Stimulated activated CD4-positive, alpha-beta T cell treated with anti-CD3 and anti-CD28 coated beads, Interleukin-15, amount 100 ng/mL, for 48 hours (primary cell): ENCODE measurements at regions not wholly inside any gene's neighbourhood (a gene's known extent, or its start where the extent isn't known, plus 50 kb on each side); places are given as distances from the start of the nearest gene placed in this dataset.
"Not testable (repeated sequence)": the region's sequence is repeated elsewhere in the genome, so short reads cannot be mapped to it uniquely, and the experiment has no call there.

Source experiments
- DNase-seq, 2 donors: peaks; one replicate each; pipeline ENCODE4 v3.0.0-alpha.2; 2020; ENCODE audit warnings: low read depth in 2 of 2

DNA sequence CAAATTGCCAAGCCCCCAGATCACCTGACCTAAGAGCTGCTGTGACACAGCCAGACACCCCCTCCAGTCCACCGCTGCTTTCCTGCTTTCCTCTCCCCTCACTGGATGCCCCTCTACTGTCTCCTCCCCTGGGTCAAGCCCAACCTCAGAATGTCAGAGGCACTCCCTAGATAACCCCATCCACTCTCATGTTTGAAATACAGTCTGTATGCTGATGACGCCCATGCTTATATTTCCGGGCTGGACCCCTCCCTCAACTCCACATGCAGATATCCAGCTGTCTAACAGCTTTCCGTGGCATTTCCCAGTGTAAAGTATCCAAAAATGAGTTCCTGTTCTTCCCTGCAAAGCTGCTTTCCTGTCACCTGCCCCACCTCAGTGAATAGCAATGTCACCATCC lies 309.2 kb downstream of the ANAPC1 start:
- not testable (repeated sequence) for DNase-seq

DNA sequence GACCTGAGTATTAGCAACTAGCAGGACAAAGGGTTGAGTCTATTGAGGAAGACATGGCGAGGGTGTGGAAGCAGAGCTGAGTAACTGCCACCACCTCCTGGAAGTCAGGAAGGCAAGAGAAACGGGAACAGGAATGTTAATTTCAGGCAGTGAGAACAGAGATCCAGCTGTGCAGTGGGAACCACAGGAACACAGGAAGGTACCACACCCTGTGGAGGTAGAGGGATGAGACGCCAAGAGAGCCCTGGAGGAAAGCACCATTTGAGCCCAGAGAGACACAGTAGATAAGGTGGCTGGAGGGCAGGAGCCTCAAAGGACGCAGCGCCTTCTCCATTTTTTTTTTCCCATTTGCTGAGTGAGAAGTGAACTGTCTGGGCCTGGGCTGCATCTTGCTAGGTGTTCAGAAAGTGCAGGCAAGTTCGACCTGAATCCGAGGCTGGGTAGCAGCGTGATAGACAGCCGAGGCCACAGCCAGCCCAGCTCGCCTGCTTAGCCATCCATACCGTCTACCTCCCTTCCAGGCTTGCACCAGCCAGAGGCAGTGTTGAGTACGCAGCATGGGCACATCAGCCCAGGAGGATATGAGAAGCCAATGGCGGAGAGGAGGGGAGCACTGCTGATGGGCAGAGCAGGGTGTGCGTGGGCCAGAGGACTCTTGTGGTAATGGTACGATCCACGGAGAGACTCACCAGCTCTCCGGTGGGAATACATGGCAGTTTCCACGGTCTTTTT lies 306.7 kb downstream of the ANAPC1 start:
- not testable (repeated sequence) for DNase-seq

DNA sequence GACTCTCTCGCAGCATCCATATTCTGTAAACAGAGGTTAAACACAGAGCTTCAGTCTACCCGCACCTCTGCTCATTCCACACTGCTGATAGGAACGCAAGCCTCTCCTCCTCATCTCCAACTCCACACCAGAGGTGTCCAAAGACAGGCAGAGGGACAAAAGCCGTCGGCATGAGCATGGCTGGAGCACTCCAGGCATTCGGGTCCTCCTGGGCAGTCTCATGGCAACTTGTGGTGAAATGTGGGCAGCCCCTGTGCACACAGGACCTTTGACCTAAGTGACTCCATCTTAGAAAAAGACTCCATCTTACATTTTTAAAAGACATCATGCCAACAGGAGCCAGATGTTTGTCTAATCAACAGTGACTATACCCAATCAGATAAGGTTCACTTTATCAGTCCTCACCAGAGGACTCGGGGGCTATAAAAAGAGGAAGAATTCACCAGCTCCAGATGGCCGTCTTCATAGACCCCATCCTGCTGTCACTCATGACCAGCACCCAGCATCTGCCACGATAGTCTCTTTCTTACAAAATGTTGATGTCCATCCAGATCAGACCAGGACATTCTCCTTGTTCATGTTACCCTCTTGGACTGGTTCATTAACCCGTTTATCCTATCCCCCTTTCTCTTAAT lies 304.4 kb downstream of the ANAPC1 start:
- not testable (repeated sequence) for DNase-seq

DNA sequence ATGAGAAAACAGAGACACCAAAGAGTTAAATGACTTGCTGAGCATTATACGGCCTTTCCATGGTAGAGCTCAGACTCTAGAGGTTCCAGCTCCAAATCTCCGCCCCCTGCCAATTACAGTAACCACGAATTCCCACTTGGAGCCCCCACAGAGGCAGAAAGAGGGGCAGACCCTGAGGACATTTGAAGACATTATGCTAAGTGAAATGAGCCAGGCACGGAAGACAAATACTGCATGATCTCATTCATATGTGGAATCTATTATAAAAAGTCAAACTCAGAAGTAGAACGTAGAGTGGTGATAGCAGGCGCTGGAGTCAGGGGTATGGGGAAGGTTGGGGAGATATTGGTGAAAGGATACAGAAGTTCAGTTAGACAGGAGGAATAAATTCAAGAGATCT lies 303.4 kb downstream of the ANAPC1 start:
- not testable (repeated sequence) for DNase-seq

DNA sequence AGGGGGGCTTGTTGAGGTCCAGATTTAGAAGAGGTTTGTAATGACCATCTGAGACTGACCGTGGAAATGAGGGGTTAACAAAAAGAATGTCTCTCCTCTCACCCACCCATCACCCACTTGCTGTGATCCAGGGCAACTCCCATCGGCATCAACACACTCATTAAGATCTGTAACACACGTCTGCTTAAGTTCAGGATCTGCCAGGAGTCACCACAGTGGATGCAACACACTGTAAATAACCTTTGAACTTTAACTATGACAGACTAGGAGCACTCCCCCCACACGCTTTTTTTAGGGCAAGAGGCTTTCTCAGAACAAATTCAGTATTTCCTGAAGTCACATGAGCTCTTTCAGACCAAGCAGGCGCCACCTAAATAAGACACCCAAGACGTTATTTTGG lies 301.9 kb downstream of the ANAPC1 start:
- not testable (repeated sequence) for DNase-seq

DNA sequence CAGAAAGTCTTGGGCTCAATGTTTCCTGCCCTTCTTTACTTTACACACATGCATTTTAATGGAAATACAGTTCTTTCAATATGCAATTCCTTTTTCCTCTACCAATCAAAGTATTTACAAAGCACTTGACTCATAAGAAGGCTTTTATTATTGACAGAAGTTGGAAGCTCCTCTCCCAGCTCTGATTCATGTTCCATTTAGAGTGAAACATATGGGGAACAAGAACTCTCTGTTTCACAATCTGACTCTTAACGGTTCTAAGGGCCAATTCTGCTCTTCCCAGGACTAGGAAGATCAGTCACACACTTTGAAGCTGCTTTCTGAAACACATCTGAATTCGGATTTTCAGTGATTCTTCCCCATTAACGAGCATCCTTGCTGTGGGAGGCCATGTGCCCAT lies 300.5 kb downstream of the ANAPC1 start:
- not testable (repeated sequence) for DNase-seq

DNA sequence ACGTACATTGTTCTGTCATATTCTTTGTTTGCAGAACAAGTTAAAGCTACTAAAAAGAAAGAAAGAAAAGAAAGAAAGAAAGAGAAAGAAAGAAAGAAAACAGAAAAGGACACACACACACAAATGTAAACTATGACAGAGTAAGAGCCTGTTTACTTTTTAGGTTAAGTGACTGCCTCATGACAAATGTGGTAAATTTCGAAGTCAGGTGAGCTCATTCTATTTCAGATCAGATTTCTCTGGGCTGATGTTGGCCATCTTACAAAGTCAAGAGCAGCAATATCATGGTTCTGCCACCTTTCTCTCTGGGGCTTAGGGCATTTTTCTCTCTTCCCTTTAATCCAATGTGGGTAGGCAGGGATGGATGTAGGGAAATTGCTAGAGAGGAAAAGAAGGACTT lies 299.5 kb downstream of the ANAPC1 start:
- DNase-seq = not testable (repeated sequence)

DNA sequence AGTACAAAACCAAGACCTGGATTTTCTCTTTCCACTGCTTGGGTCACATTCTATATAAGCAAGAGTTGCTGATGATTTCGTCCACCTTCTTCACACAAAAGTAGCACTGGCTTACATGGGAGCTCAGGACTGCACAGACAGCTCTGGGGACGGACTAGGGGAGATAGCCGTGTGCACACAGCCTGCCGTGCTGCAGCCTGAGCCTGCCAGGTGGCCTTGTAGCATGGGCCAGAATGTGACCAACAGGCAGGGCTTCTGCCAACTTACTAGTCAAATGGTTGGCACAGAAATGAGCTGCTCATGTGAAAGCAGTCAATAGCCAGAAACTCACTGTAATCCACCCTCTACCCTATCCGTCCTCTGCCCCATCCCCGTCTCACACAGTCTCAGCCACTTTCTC lies 299.0 kb downstream of the ANAPC1 start:
- DNase-seq = not testable (repeated sequence)

DNA sequence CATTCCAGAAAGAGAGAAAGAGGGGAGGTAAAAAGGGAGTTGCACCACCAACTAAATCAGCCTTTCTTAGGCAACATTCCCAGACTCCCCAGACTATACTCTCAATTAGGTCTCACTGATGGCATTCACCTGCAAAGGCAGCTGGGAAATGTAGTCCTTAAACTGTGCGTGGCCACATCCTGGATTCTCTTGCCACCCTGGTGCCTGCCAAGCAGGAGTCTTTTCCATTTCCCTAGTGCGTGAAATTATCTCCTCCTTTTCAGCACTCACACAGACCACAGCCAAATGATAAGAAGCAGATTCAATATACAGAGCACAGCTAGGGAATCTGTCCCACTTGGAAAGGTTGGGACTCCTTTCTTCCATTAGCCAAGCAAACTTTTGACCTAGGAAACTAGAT lies 298.0 kb downstream of the ANAPC1 start:
- DNase-seq = not testable (repeated sequence)

DNA sequence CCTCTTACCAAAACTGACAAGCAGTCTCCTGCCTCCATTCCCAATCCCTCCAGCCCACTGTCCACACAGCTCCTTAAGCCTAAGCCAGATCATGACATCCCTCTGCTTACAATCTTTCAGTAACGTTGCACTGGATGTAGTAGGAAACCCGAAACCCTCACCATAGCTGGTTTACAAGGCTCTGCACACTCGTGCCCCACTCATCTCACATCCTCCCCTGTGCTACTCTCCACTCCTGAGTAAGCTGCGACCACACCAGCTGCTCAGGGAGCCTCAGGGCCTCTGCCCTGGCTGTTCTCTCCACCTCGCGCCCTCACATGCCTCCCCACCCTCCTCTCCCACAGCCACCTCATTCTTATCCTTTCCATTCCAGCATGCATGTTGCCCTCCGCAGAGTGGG lies 288.9 kb downstream of the ANAPC1 start:
- DNase-seq = not testable (repeated sequence)

DNA sequence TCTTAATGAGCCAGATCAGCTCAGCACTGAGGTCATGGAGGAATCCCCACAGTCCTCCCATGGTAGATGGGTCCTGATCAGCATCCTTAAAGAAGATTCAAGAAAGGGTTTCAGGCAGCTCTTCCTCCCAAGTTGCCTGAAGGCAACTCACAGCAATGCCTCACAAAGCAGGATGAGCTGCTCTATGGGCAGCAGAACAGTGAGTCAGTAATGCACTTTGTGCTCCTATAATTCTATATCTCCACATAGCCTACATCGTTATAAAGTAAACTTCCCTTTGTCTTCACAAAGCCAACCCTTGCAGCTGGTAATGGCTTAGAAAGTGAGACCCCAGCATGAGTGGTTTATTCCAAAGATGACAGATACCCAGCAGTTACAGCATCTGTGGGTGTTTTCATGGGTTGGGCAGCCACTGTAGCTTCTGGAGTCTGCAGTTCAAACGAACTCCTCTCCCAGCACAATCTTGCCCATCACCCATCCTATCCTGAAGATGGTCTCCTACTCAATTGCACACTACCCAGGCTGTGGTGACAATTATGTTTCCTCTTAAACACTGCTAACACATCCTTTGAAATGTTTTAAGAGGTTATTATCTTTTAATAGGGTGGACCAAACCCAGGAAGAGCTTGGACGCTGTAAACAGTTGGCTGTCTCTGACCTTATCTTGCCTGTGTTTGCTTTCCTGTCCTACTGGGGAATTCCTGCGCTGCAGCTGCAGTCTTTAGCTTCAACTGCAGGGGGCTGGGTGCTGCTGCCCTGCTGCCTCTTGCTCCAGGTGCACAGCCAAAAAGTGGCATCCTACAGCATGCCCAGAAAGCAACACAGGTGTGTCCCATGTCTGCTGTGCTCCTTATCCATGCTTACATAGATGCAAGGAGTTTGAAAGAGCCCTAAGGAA lies 286.9 kb downstream of the ANAPC1 start:
- not testable (repeated sequence) for DNase-seq

DNA sequence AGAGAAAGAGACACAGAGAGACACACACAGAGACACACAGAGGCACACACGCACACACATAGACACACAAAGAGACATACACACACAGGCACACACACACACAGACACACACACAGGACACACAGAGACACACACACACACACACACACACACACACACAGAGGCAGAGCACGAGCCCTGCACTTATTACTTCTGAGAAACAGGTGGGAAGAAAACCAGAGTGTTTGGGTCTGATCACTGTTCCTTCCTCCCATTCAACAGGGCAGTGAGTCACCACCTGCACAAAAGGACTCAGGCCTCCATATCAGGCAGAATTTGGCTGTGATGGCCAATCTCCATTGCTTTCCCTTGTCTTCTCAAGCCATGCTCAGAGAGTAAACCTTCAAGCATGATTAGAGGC lies 285.0 kb downstream of the ANAPC1 start:
- not testable (repeated sequence) for DNase-seq

DNA sequence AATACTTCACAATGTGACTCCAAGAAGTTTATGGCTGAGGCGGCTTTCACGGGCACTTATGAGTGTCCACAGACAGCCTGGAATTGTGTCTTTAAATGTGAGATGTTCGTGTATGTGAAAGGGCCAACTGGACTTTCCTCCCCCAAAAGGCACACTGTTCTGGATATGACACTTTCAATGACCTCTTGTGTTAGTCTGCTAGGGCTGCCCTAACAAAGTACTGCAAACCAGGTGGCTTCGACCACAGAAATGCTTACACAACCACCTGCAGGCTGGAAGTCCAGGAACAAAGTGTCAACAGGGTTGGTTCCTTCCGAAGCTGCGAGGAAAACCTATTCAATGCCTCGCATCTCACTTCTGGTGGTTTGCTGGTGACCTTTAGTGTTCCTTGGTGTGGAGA lies 281.7 kb downstream of the ANAPC1 start:
- DNase-seq = not testable (repeated sequence)

DNA sequence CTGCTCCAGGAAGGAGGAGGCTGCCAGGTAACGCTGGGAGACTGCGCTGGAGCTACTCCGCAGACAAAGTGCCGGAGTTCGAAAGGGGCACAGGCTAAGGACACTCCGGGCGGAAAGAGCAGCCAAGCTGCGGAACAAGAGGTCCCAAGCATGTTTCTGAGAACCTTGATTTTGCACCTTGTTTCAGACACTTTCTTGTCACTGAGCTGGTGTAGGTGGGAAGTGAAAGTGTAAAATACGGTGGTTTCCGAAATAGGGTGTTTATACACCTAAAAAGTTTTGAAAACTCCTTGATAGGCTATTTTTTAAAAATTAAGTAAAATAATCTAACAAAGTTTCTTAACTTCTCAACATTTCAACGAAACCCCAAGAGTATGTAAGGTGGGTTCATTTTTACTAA lies 278.2 kb downstream of the ANAPC1 start:
- DNase-seq = not testable (repeated sequence)

DNA sequence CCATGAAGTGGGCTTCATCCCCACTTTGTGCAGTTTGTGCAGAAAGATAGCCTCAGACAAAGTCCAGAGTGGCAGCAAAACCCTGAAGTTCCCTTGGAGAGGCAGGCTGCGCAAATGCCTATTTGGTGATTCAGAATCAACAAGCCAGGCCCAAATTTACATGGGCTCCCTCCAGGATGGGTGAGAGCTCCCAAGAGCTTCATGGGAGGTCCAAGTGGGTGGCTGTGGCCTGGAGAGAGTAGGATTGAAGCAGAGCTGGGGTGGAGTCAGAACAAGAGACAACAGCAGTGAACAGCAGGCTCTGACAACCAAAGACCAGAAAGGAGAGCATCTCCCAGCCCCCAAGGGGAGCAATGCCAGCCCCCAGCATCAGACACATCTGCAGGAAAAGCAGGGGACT lies 277.4 kb downstream of the ANAPC1 start:
- not testable (repeated sequence) for DNase-seq

DNA sequence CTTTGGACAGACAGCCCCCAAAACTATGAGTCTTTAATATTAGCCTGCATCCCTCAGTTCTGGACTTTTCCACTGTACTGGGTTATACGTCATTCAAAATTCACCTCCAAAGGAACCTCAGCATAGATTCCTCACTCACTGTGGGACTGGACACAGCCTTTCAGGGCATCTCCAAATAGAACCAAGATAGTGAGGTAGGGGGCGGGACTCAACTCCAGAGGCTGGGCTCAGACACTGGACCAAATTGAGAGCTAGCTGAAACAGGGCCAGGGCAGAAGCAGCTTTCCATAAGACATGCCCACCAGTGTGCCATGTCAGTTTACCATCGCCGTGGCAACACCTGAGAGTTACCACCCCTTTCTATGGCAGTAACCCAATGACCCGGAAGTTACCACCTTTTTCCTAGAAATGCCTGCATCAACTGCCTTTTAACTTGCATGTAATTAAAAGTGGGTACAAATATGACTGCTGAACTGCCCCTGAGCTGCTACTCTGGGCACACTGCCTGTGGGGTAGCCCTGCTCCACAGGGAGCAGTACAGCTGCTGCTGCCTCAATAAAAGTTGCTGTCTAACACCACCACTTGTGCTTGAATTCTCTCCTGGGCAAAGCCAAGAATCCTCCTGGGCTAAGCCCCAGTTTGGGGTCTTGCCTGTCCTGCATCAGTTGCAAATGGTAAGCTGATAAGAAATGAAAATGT lies 274.7 kb downstream of the ANAPC1 start:
- not testable (repeated sequence) for DNase-seq

DNA sequence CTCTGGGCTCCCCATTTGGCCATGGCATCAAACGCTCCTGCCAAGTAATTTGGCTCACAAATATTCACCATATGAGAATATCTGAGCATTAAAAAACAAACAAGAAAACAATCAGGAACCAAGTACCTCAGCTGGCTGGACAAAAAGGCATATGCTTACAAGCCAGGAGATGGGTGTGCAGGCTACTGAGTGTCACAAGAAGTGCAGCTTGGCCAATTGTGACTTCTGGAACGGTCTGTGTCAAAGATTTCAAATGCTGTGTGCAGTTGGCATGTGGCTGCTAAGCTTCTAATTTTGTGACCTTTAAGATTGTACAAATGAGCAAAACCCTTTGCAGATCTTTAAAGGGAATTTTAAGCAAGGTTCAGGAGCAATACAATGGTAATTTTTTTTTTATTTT lies 274.0 kb downstream of the ANAPC1 start:
- not testable (repeated sequence) for DNase-seq

DNA sequence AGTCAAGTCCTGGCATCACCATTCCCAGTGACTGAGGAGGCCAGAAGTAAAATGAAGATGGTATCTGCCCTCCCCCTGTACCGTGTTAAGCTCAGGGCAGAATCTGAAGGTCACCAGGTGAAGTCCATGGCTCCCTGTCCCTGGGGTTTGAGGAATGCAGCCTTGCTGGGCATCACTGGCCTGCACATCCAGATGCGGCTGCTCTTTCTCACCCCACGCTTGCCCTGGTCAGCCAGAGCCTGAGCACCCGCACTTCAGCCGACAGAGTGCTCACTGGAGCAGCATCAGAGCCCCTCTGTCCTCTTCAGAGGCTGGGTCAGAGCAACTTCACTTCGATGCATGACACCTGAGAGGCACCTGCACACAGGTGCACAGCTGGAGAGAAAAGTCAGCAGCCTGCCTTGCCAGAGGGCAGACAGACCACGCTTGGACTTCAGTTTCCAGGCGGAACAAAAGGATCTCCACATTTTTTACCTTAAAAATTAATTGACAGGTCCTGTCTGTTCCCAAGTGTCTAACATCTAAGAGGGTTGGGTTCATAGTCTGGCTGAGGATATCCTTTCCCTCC lies 267.3 kb downstream of the ANAPC1 start:
- no peak for DNase-seq

DNA sequence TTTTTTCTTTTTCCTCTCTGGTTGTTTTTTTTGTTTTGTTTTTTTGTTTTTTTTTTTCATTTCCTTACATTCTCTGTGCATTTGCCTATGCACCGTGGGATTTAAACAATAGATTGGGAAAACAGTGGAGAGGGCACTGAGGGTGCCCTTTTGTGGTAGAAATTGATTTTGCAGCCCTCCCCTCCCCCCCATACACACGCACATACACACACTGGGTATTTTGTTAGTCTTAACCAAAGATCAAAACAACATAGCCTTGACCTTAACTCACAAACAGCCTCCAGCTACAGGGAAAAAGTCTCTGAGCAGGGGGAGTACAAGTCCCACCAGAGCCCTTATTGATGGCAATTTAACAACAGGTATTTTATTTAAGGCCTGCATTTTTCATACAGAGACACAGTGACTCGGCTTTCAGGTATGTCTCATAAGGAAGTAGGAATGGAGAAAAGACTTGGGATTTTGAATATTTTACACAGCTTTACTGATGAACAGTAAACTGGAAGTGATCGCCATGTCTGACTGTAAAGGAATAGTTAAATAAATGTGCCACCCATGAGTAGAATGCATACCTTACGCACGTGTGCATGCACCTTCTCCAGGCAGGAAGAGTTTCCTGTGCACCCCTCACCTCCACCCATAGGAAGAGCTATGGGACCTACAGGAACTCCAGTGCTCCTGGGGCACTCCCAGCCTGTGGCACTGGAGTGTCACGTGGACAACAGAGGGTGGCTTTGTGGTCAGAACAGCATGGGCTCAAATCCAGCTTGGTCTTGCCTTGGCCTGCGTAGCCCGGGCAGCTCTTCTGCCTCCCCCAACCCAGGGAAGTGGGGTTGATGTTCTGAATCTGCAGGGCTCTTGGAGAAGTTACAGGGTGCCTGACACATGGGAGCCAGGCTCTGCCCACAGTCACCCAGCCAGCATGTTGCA lies 266.4 kb downstream of the ANAPC1 start:
- DNase-seq = no peak

DNA sequence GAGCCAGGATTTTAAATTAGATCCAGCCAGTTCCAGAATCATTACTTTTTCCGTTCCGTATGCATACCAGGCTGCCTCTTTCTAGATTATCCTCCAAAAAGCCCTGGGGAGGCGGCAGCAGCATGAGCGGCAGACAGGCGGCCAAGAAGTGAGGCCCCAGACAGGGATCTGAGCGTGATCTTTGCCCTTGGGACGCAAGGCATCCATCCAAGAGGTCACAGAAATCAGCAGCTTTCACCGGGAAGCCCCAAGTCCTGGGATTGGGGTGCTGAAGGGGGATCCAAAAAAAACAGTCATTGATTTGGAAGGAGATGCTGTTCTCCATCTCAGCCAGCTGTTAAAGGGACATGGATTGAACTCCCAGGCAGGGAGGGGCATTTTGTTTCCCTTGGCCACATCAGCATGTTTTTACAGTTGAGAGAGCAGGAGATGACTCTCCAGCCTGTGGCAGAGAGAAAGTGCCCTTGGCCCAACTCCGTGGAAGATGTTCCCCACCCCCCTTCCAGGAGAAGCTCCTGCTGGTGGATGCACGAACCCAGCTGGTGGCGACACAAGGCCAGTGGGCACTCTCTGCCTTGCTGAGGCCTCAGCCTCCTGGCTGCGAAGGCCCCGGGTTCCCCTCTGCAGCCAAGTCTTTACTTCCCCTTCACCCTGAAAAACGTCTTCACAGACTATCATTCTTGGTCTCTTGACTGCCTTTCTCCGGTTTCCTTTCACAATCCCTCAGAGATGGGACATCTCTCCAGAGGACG lies 265.6 kb downstream of the ANAPC1 start:
- DNase-seq = no peak
